GM12878 (cell line): ENCODE measurements at regions not wholly inside any gene's neighbourhood (a gene's known extent, or its start where the extent isn't known, plus 50 kb on each side); places are given as distances from the start of the nearest gene placed in this dataset.

ENCODE experiments used
- ATAC-seq: fragments of 200-7000 bp; cut with Tn5 transposase; 3 replicates; pipeline ENCODE4 v1.9.1; 2020; ENCODE audit warnings: mild to moderate bottlenecking, moderate library complexity
- BruUV-seq: library from RNA; stranded (reverse); fragments of 400-500 nt; replicated peaks from 2 replicates; lab custom pipeline; 2021; lab: Mats Ljungman, UMichigan
- CTCF ChIA-PET: fragments of 300-600 bp; sonication (Branson Sonifier 250); formaldehyde crosslinking; extraction: SDS; loops from one replicate; lab custom pipeline; 2021; ENCODE audit warnings: inconsistent platforms; lab: Yijun Ruan, JAX
- POLR2A ChIA-PET: fragments of 350-600 bp; formaldehyde crosslinking; extraction: SDS; loops from one replicate; lab custom pipeline; 2021; ENCODE audit warnings: inconsistent platforms; lab: Charles Lee
- RAD21 ChIA-PET: fragments of 300-600 bp; sonication (Branson Sonifier 250); formaldehyde crosslinking; loops from one replicate; lab custom pipeline; 2023; ENCODE audit warnings: antibody characterized with exemption; ENCODE audit not compliant: unreplicated experiment; lab: Charles Lee
- SMC1A ChIA-PET: fragments of 300-600 bp; sonication (Branson Sonifier 250); formaldehyde crosslinking; loops from one replicate; lab custom pipeline; 2023; ENCODE audit not compliant: unreplicated experiment, uncharacterized antibody; lab: Charles Lee
- DNase-seq: peaks from one replicate; pipeline ENCODE4 v3.0.0-alpha.2; 2011; ENCODE audit warnings: low read depth, low spot score
- FAIRE-seq: peaks from 3 replicates; lab custom pipeline; 2011; peaks lifted over from hg19 to GRCh38; lab: Jason Lieb, UNC
- H2AFZ ChIP-seq: 2 replicates; pipeline ENCODE4 v1.6.0; 2011; ENCODE audit warnings: low read depth, low read length, control low read depth; ENCODE audit not compliant: control insufficient read depth
- H3K27ac ChIP-seq: 2 replicates; pipeline ENCODE4 v1.5.1; 2011; ENCODE audit warnings: control low read depth; ENCODE audit not compliant: control insufficient read depth, insufficient read depth
- H3K27me3 ChIP-seq, 2 experiments: replicated peaks in 1 of 2; 2 replicates each; pipeline versions ENCODE4 v1.6.0 to v1.6.1; 2011; ENCODE audit warnings: low read length in 1 of 2; ENCODE audit not compliant: control insufficient read depth in 2 of 2, insufficient read depth in 2 of 2
- H3K36me3 ChIP-seq, 2 experiments: 2 replicates each; pipeline ENCODE4 v1.5.1; 2011; ENCODE audit warnings: low read length in 1 of 2; ENCODE audit not compliant: control insufficient read depth in 2 of 2, insufficient read depth in 2 of 2
- H3K4me1 ChIP-seq: 2 replicates; pipeline ENCODE4 v1.6.1; 2011; ENCODE audit warnings: mild to moderate bottlenecking, low read length, moderate library complexity, mixed read lengths; ENCODE audit not compliant: control insufficient read depth, insufficient read depth
- H3K4me2 ChIP-seq: 2 replicates; pipeline ENCODE4 v1.6.0; 2011; ENCODE audit warnings: control low read depth; ENCODE audit not compliant: control insufficient read depth, insufficient read depth
- H3K4me3 ChIP-seq: fragments of 200-600 bp; sonication (generic); 2 replicates; pipeline ENCODE4 v1.5.1; 2016
- H3K79me2 ChIP-seq: 2 replicates; pipeline ENCODE4 v1.6.0; 2011; ENCODE audit warnings: low read length; ENCODE audit not compliant: control insufficient read depth, insufficient read depth
- H3K9ac ChIP-seq: 2 replicates; pipeline ENCODE4 v1.8.0; 2011; ENCODE audit warnings: low read length, control low read depth, mixed read lengths; ENCODE audit not compliant: control insufficient read depth, insufficient read depth
- H3K9me3 ChIP-seq: replicated peaks from 3 replicates; pipeline ENCODE4 v1.5.1; 2011; ENCODE audit warnings: mild to moderate bottlenecking, low read length; ENCODE audit not compliant: control insufficient read depth, insufficient read depth
- H4K20me1 ChIP-seq: 2 replicates; pipeline ENCODE4 v1.6.0; 2011; ENCODE audit not compliant: control insufficient read depth, insufficient read depth
- BCL11A ChIP-seq: IDR thresholded peaks from 2 replicates; pipeline ENCODE4 v1.6.1; 2011; ENCODE audit warnings: low read depth, low read length
- BHLHE40 ChIP-seq, 2 experiments: fragments of 450-650 bp in 1 of 2; IDR thresholded peaks; 2 replicates each; pipeline ENCODE4 v1.6.1; 2011 to 2017; ENCODE audit warnings: low read depth in 2 of 2, borderline replicate concordance in 1 of 2, improper control_type of control experiment in 1 of 2, low read length in 1 of 2, mild to moderate bottlenecking in 1 of 2
- IKZF2 ChIP-seq, 2 experiments: fragments of 450-650 bp; IDR thresholded peaks; 2 replicates each; pipeline ENCODE4 v1.6.1; 2017; ENCODE audit warnings: mild to moderate bottlenecking in 2 of 2, moderate library complexity in 2 of 2
- MYC ChIP-seq: IDR thresholded peaks from 2 replicates; pipeline ENCODE4 v1.6.1; 2011; ENCODE audit warnings: mild to moderate bottlenecking, low read length, moderate library complexity, inconsistent platforms; ENCODE audit not compliant: insufficient read depth, insufficient replicate concordance, insufficient read length, severe bottlenecking
- NFIC ChIP-seq: IDR thresholded peaks from 2 replicates; pipeline ENCODE4 v1.6.1; 2012; ENCODE audit warnings: low read depth, mild to moderate bottlenecking, inconsistent platforms, low read length, moderate library complexity
- PML ChIP-seq: IDR thresholded peaks from 2 replicates; pipeline ENCODE4 v1.6.1; 2012; ENCODE audit warnings: low read length, inconsistent platforms
- SREBF1 ChIP-seq: IDR thresholded peaks from 2 replicates; pipeline ENCODE4 v1.6.1; 2012; ENCODE audit warnings: mild to moderate bottlenecking, low read length
- ZBTB4 ChIP-seq: fragments of 450-650 bp; formaldehyde crosslinking; IDR thresholded peaks from 2 replicates; pipeline ENCODE4 v1.4.0; 2022; ENCODE audit warnings: mild to moderate bottlenecking, moderate library complexity
- ZBTB40 ChIP-seq: fragments of 450-650 bp; IDR thresholded peaks from 2 replicates; pipeline ENCODE4 v1.6.1; 2016; ENCODE audit warnings: mild to moderate bottlenecking, moderate library complexity, borderline replicate concordance
- WGBS: methylation state at CpG from one replicate; pipeline ENCODE4 v1.1.6; 2016; ENCODE audit warnings: low lambda C conversion rate; ENCODE audit not compliant: insufficient replicate concordance, insufficient coverage; ENCODE audit errors: missing lambda C conversion rate; 5-methylcytosine and 5-hydroxymethylcytosine counted together
- in situ Hi-C: fragments of 300-500 bp; cut with MboI; formaldehyde crosslinking; loops from 9 replicates; pipeline ENCODE4 v1.14.3; 2018; ENCODE audit warnings: mixed read lengths
- intact Hi-C: fragments of 100-400 bp; cut with micrococcal nuclease; formaldehyde crosslinking; loops from one replicate; pipeline ENCODE4 v1.14.2; 2022; ENCODE audit not compliant: unreplicated experiment
- TF ChIP-seq, protein P1 (sequence below): IDR thresholded peaks from 2 replicates; pipeline ENCODE4 v1.6.1; 2011; ENCODE audit warnings: low read depth, mild to moderate bottlenecking, low read length, moderate library complexity, borderline replicate concordance; ENCODE audit errors: extremely low read depth

DNA sequence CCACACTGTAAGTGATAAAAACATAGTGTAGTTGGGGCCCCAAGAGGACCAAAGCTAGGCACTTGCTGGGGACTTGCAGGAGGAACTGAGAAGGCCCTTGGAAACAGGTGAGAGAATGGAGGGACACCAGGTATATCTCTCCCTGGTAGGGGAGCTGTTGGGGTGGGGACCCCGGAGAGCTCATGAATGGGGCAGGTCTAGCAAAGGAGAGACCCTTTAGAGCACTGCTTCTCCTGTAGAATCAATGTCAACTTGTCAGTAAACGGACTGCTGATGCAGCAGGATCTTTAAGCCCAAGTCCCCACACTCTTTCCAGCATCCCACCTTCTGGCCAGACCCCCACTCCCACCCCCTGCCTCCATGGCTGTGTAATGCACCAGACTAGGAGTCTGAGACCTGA lies 109.6 kb upstream of the THY1 start:
- ATAC-seq (no peak), FAIRE-seq (no peak), DNase-seq (no peak)
- Histone ChIP-seq H4K20me1 (no peaks in the 10 kb centered on the region; the same call in 1 of the 2 replicates), H3K4me3 (no peak overlapping the region), H3K79me2 (no peaks in the 10 kb centered on the region), H3K4me1 (peaks cover 3% of the 10 kb centered on the region), H3K4me2 (no peak overlapping the region), H3K9me3 (no peaks in the 10 kb centered on the region), H3K27ac (no peak overlapping the region), H3K27me3 (no peaks in the 10 kb centered on the region; a peak in 1 of 4 replicates), H3K9ac (no peak overlapping the region), H2AFZ (no peak overlapping the region), H3K36me3 (no peaks in the 10 kb centered on the region)
- ChIA-PET RAD21 (interaction anchor here (0.5 to 3.2 kb wide), 4 partner anchors 20 to 109 kb away, joined by 3 to 11 read pairs (median 4); no protein-coding TSS in a partner anchor), POLR2A (no interaction called here), SMC1A (interaction anchor here (1.0 to 3.3 kb wide), 3 partner anchors 20 to 39 kb away, joined by 3 to 12 read pairs (median 4); no protein-coding TSS in a partner anchor), CTCF (interaction anchor here (1.1 to 3.7 kb wide), 10 partner anchors 8 to 176 kb away, joined by 3 to 41 read pairs (median 8); no protein-coding TSS in a partner anchor)
- in situ Hi-C loops = no loop called here
- 0% methylated on average over 2 of the region's 2 CpGs for WGBS
- no TSS peak for BruUV-seq
- intact Hi-C loops = no loop called here
- TF ChIP-seq MYC = no peak
- no peak for TF ChIP-seq SREBF1
- no peak for TF ChIP-seq BHLHE40 (IDR thresholded peaks at IDR 0.05; ENCODE audit: borderline replicate concordance in 1 of 2, low read depth in 2 of 2, low read length in 1 of 2)
- no peak for TF ChIP-seq NFIC
- TF ChIP-seq, protein P1, sequence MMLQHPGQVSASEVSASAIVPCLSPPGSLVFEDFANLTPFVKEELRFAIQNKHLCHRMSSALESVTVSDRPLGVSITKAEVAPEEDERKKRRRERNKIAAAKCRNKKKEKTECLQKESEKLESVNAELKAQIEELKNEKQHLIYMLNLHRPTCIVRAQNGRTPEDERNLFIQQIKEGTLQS = no peak
- TF ChIP-seq ZBTB40 = no peak
- TF ChIP-seq IKZF2 (IDR thresholded peaks at IDR 0.05) = no peak
- TF ChIP-seq ZBTB4 (CRISPR knock-in tag) = no peak
- TF ChIP-seq PML = no peak
- TF ChIP-seq BCL11A = no peak
